WI38 (cell line): ENCODE measurements at regions not wholly inside any gene's neighbourhood (a gene's known extent, or its start where the extent isn't known, plus 50 kb on each side); places are given as distances from the start of the nearest gene placed in this dataset.

Source experiments
- H3K4me3 ChIP-seq: 2 replicates; pipeline ENCODE4 v1.5.1; 2011; ENCODE audit warnings: low read depth, mild to moderate bottlenecking, control low read depth, low read length
- TF ChIP-seq, protein P1 (sequence below): IDR thresholded peaks from 2 replicates; pipeline ENCODE4 v1.5.1; 2012; ENCODE audit warnings: low read depth, mild to moderate bottlenecking, control low read depth, low read length

DNA sequence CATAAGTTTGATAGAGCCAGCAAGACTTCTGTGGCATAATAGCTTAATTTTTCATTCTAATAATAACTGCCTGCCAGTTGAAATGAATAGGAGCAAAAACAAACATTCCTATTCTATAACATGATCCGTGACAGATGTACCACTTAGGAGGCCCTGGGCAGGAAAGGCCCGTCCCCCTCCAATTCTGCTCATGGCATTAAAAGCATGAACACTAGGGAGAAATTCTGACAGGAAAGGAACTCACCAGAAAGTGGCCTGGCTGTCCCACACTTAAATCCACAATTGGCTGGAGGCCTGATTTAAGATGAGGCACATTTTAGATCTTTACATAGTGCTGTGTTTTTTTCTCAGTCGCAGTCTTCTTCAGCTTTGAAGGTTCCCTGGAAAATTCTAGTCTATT, 261.9 kb upstream of the ETAA1 start:
- TF ChIP-seq, protein P1, sequence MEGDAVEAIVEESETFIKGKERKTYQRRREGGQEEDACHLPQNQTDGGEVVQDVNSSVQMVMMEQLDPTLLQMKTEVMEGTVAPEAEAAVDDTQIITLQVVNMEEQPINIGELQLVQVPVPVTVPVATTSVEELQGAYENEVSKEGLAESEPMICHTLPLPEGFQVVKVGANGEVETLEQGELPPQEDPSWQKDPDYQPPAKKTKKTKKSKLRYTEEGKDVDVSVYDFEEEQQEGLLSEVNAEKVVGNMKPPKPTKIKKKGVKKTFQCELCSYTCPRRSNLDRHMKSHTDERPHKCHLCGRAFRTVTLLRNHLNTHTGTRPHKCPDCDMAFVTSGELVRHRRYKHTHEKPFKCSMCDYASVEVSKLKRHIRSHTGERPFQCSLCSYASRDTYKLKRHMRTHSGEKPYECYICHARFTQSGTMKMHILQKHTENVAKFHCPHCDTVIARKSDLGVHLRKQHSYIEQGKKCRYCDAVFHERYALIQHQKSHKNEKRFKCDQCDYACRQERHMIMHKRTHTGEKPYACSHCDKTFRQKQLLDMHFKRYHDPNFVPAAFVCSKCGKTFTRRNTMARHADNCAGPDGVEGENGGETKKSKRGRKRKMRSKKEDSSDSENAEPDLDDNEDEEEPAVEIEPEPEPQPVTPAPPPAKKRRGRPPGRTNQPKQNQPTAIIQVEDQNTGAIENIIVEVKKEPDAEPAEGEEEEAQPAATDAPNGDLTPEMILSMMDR, result no peak
- H3K4me3 ChIP-seq, result no peak overlapping the region

DNA sequence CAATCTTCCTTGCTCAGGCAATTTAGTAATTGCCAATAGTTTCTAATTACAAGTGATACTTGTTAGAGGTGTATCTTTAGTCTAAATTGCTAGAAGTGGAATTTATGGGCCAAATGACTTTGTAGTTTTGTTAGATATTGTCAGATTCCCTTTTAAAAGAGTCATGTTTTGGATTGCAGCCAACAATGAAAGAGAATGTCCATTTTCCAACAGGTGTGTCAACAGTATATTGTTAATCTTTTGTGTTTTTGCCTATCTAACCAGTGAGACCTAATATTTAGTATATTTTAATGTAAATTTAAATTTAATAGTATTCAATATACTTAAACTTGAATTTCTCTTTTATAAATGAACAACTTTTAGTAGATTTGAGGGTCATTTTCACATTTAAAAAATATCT, 259.4 kb upstream of the ETAA1 start:
- TF ChIP-seq, protein P1, result no peak
- H3K4me3 ChIP-seq, result no peak overlapping the region

DNA sequence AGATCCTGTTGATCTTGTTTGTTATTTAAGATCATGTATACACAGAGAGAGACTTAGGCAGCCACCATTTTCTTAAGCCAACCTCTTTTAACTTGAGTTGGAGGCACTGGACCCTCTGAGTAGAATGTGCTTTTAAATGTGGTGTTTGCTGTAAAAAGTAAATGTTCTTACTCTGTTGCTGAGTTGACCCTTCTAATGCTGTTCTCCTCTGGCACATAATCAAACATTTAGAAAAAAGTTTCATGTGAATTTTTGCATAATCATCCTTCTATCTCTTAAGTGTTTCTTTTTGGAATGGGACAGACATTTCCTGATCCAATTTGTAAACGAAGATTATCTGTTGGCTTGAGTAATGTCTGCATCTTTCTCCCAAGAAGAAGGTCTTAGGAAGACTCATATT, 255.1 kb upstream of the ETAA1 start:
- TF ChIP-seq, protein P1, result no peak

DNA sequence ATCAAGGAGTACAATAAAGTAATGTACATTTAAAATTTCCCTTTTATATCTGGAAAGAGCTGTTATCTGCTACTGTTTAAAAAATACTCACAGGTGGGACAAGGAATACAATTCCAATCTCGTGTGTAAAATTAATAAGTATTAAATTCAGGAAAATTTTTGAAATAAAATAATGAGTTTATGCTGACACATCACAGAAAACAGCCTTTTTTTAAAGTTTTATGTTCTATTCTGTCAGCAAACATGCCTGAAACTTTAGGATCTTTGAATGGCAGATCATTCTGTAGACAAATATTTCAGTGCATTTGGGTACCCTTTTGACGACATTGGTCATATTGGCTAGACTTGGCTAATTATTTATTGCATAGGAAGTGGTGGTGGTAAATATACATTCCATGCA, 254.4 kb upstream of the ETAA1 start:
- no peak overlapping the region for H3K4me3 ChIP-seq
- TF ChIP-seq, protein P1, result no peak

More for the DNA sequence above, 255.1 kb upstream of the ETAA1 start:
- H3K4me3 ChIP-seq, result no peak overlapping the region

DNA sequence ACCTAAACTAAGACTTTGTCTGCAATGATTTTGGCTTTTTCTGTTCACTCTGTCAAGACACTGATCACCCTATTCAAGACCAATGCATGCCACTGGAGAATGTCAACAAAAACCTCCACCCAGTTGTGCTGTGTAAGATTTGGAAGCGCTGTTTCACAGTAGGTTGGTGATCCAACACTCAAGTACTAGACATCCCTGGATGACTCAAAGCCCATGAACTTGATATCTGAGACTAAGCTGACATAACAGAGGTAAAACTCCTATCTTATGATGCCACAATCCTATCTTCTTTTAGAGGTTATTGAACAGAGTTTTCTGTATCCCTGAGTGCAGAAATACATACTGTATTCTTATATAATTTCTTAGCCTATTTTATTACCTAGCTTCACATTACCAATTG, 251.3 kb upstream of the ETAA1 start:
- H3K4me3 ChIP-seq, result no peak overlapping the region
- TF ChIP-seq, protein P1, result no peak

DNA sequence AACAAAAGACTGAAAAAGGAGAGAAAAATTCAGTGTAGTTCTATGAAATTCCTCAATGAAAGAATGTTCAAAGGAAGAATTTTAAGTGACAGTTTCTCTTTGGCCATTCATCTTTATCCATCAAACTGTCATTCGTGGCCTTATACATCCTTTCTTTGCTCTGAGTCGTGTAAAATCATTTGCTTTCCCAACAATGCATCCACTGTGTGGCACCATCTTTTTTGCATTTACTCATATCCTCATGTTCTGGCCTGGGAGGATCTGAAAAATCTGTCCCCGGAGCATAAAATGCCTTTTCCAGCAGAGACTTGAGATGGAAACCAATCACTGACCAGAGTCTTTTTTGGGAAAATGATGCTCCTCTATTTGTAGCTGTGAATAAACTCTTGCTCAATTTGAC, 240.3 kb upstream of the ETAA1 start:
- TF ChIP-seq, protein P1, result no peak
- no peak overlapping the region for H3K4me3 ChIP-seq

DNA sequence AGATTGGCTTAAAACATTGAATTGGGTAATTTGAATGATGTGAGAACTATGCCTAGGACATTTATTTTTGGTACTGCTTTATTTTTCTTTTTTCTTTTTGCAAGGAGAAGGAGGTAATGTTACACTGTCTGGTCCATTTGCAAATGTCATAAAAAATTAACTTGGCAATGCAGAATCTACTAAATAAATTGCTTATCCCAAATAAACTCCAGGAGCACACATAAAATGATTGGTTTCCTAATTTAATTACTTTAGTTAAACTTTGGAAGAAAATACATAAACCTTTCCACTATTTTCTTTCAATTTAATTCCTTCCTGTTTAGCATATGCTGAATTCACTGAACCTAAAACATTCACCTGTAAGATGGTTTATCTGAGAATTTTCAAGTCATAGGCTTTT, 238.4 kb upstream of the ETAA1 start:
- TF ChIP-seq, protein P1, result no peak
- no peak overlapping the region for H3K4me3 ChIP-seq
